ENCODE measurements at regions not wholly inside any gene's neighbourhood (a gene's known extent, or its start where the extent isn't known, plus 50 kb on each side); places are given as distances from the start of the nearest gene placed in this dataset.

DNA sequence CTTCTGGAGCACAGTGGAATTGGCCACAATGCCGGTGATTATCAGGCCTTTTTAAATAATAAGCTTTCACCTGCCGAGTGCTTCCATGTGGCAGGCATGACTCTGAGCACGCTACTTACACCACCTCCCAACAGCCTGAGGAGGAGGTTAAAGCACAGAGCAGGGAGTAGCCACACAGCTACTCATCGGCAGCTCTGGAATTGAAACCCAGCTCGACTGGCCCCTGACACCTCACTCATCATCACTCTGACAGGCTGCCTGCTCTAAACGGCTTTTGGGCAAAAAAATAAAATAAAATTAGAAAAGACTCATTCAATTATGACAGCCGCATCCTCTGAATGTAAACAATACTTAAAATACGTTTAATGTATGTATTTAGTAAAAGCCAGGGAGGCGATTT is 326.4 kb upstream of the NOCT start:
- Histone ChIP-seq H3K27ac (no peak overlapping the region), H3K9me3 (no peaks in the 10 kb centered on the region), H3K4me3 (ENCODE audit: low read depth in 1 of 2, low read length in 1 of 2) (no peak overlapping the region), H3K27me3 (peaks cover 5% of the 10 kb centered on the region), H3K4me1 (ENCODE audit: control insufficient read depth in 1 of 2, insufficient read depth in 1 of 2, low read depth in 1 of 2, low read length in 1 of 2) (no peaks in the 10 kb centered on the region), H3K36me3 (no peaks in the 10 kb centered on the region)
- TF ChIP-seq, protein P1, sequence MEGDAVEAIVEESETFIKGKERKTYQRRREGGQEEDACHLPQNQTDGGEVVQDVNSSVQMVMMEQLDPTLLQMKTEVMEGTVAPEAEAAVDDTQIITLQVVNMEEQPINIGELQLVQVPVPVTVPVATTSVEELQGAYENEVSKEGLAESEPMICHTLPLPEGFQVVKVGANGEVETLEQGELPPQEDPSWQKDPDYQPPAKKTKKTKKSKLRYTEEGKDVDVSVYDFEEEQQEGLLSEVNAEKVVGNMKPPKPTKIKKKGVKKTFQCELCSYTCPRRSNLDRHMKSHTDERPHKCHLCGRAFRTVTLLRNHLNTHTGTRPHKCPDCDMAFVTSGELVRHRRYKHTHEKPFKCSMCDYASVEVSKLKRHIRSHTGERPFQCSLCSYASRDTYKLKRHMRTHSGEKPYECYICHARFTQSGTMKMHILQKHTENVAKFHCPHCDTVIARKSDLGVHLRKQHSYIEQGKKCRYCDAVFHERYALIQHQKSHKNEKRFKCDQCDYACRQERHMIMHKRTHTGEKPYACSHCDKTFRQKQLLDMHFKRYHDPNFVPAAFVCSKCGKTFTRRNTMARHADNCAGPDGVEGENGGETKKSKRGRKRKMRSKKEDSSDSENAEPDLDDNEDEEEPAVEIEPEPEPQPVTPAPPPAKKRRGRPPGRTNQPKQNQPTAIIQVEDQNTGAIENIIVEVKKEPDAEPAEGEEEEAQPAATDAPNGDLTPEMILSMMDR (IDR thresholded peaks at IDR 0.05), result no peak

DNA sequence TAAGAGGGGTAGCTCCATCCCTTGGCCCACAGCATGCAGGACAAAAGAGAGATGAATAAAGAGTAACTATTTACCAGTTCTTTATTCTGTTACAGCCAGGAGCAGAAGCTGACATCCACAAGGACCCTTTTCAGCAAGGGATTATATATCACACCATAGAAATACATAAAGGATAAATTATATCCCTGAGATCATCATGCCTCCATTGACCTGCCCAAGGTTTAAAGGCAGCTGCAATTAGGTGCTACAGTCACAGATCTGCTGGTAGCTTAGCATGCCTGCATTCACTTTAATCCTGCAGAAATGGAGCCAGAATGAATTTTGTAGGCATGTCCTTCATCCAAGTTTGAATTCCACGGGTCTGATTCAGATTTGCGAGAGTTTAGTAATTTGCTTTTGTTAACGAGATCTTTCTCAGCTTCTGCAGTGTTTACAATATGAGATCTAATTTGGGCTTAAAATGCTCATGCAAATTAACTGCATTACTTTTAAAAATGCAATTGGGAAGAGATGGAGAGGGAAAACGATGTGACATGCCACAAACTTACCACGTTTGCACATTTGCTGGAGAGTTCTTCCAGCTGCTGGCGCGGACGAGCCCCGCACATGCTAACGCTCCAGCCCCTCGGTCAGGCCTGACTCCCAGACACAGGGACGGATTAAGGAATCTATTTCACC is 327.0 kb upstream of the NOCT start:
- peaks cover 12% of the 10 kb centered on the region for H3K27me3 ChIP-seq
- TF ChIP-seq, protein P1 (IDR thresholded peaks at IDR 0.05), result no peak
- no peak overlapping the region for H3K4me3 ChIP-seq (ENCODE audit: low read depth in 1 of 2, low read length in 1 of 2)
- H3K36me3 ChIP-seq, result no peaks in the 10 kb centered on the region
- no peaks in the 10 kb centered on the region for H3K9me3 ChIP-seq
- H3K4me1 ChIP-seq (ENCODE audit: control insufficient read depth in 1 of 2, insufficient read depth in 1 of 2, low read depth in 1 of 2, low read length in 1 of 2), result no peaks in the 10 kb centered on the region
- no peak overlapping the region for H3K27ac ChIP-seq

DNA sequence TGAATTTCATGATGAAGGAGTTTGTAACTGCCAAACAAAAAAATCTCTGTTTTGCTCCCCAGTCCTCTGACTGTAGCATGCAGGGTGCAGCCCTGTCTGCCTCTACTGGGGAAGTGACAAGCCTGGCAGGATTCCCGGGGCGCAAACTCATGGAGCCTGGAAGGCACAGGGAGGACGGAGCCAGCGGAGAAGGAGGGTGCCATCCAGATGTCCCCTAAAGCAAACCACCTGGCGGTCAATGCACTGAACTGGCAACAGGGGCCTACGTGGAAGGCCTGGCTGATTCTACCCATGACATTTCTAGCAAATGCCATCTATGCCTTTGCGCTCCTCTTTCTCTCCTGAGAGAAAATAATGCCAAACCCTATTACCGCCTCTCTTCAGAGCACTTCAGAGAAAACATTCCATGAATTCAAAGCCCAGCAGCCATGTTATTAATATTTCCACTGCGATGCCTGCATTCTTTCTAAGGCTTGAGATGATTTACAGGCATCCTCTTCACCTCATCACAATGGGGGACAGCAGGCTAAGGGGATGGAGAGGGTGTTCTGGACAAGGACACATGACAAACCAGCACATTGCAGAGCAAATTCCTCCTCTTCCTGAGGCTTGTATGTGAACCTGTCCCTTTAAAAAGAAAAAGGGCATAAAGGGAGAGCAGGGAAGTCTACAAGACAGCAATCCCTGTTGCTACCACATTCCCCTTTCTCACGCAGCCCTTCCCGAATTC is 329.3 kb upstream of the NOCT start:
- no peak overlapping the region for H3K4me3 ChIP-seq (ENCODE audit: low read depth in 1 of 2, low read length in 1 of 2)
- H3K4me1 ChIP-seq (ENCODE audit: control insufficient read depth in 1 of 2, insufficient read depth in 1 of 2, low read depth in 1 of 2, low read length in 1 of 2), result no peaks in the 10 kb centered on the region
- H3K27ac ChIP-seq, result no peak overlapping the region
- H3K27me3 ChIP-seq, result peaks cover 32% of the 10 kb centered on the region
- TF ChIP-seq, protein P1 (IDR thresholded peaks at IDR 0.05), result no peak
- no peaks in the 10 kb centered on the region for H3K9me3 ChIP-seq
- no peaks in the 10 kb centered on the region for H3K36me3 ChIP-seq

DNA sequence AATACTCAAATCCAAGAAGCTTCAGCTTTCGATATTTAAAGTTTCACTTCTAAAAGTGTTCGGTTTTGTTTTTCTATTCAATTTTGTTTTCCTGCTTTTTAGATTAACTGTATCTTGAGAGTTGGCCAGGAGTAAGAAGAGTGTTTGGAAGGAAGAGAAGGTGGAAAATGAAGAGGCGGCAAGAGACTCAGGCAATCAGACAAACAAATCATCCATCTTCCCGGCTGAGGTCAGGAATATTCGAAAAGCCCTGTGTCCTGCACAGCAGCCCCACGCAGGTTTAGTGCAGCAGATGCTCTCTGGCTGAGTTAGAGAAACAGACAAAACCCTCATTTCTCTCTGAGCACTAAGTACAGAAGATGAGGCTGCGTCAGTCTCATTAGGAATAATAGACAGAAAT is 330.3 kb upstream of the NOCT start:
- H3K9me3 ChIP-seq, result no peaks in the 10 kb centered on the region
- H3K27me3 ChIP-seq, result peaks cover 32% of the 10 kb centered on the region
- H3K36me3 ChIP-seq, result no peaks in the 10 kb centered on the region
- no peak overlapping the region for H3K4me3 ChIP-seq (ENCODE audit: low read depth in 1 of 2, low read length in 1 of 2)
- H3K4me1 ChIP-seq (ENCODE audit: control insufficient read depth in 1 of 2, insufficient read depth in 1 of 2, low read depth in 1 of 2, low read length in 1 of 2), result no peaks in the 10 kb centered on the region
- TF ChIP-seq, protein P1 (IDR thresholded peaks at IDR 0.05), result no peak
- no peak overlapping the region for H3K27ac ChIP-seq

DNA sequence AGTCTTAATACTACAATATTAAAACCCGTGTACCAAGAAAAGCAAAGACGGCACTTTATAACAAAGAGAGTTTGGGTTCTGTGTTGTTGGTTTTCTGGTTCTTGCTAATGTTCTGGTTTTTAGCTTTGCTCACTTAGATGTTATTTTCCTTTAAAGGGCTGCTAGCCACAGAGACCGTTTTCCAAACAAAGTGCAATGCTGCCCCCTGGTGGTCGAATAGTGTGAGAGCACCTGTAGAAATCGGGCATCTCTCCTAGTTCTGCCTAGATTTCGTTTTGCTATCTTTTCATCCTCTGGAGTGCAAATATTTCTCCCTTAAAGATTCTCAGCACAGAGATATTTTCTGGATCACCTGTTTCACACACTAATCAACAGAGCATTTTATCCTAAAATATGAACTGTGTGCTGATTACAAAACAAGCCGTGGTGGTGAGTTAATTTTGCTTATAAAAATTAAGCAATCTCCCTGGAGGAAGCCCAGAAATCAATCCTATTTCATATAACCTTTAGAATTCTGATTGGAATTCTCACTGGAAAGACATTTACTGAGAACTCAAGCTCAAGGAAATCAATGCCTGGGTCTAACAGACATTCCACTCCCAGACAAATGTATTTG is 334.5 kb upstream of the NOCT start:
- no peak overlapping the region for H3K4me3 ChIP-seq (ENCODE audit: low read depth in 1 of 2, low read length in 1 of 2)
- H3K9me3 ChIP-seq, result no peaks in the 10 kb centered on the region
- no peaks in the 10 kb centered on the region for H3K4me1 ChIP-seq (ENCODE audit: control insufficient read depth in 1 of 2, insufficient read depth in 1 of 2, low read depth in 1 of 2, low read length in 1 of 2)
- TF ChIP-seq, protein P1 (IDR thresholded peaks at IDR 0.05), result peak; percentile 89
- no peak overlapping the region for H3K27ac ChIP-seq
- peaks cover 29% of the 10 kb centered on the region for H3K27me3 ChIP-seq
- H3K36me3 ChIP-seq, result no peaks in the 10 kb centered on the region
